Upper lobe of left lung (tissue), 6 donors: ENCODE measurements at regions not wholly inside any gene's neighbourhood (a gene's known extent, or its start where the extent isn't known, plus 50 kb on each side); places are given as distances from the start of the nearest gene placed in this dataset.

Experiments used
- ATAC-seq, 2 donors: fragments of 200-7000 bp; cut with Tn5 transposase; one replicate each; pipeline ENCODE4 v1.9.1; 2022; ENCODE audit warnings: mild to moderate bottlenecking in 2 of 2, moderate library complexity in 2 of 2; ENCODE audit not compliant: low FRiP score in 2 of 2
- DNase-seq, 2 donors: peaks; one replicate each; pipeline ENCODE4 v3.0.0-alpha.2; 2019 to 2020
- H3K27ac ChIP-seq, 4 donors: fragments of 200-600 bp; sonication (generic); one replicate each; pipeline ENCODE4 v1.5.1; 2016 to 2019
- H3K27me3 ChIP-seq, 4 donors: fragments of 200-600 bp; sonication (generic); one replicate each; pipeline ENCODE4 v1.5.1; 2017 to 2019
- H3K36me3 ChIP-seq, 4 donors: fragments of 200-600 bp; sonication (generic); one replicate each; pipeline ENCODE4 v1.5.1; 2016 to 2019
- H3K4me1 ChIP-seq, 4 donors: fragments of 200-600 bp; sonication (generic); one replicate each; pipeline ENCODE4 v1.5.1; 2018 to 2019
- H3K4me3 ChIP-seq, 4 donors: fragments of 200-600 bp; sonication (generic); one replicate each; pipeline ENCODE4 v1.5.1; 2017 to 2019; ENCODE audit warnings: mild to moderate bottlenecking in 2 of 4, moderate library complexity in 1 of 4
- H3K9me3 ChIP-seq, 4 donors: fragments of 200-600 bp; sonication (generic); one replicate each; pipeline ENCODE4 v1.5.1; 2018 to 2019
- EP300 ChIP-seq, 4 donors: sonication (generic); formaldehyde crosslinking; IDR thresholded peaks; one replicate each; pipeline ENCODE4 v1.5.1; 2017; ENCODE audit warnings: antibody characterized with exemption in 4 of 4, control low read depth in 2 of 4
- POLR2A ChIP-seq, 4 donors: fragments of 450-650 bp; IDR thresholded peaks; one replicate each; pipeline ENCODE4 v1.5.1; 2016 to 2017; ENCODE audit warnings: antibody characterized with exemption in 4 of 4, mild to moderate bottlenecking in 2 of 4
- POLR2AphosphoS5 ChIP-seq, 2 donors: sonication (generic); formaldehyde crosslinking; IDR thresholded peaks; one replicate each; pipeline ENCODE4 v1.5.1; 2017; ENCODE audit warnings: antibody characterized with exemption in 2 of 2
- WGBS, 2 donors: methylation state at CpG; one replicate each; pipeline ENCODE4 v1.1.5; 2017 to 2018; 5-methylcytosine and 5-hydroxymethylcytosine counted together
- TF ChIP-seq, protein P1 (sequence below), 6 experiments: fragments of 450-650 bp in 4 of 6; fragments of 200-600 bp in 2 of 6; sonication (generic) in 2 of 6; IDR thresholded peaks; one replicate each; pipeline ENCODE4 v1.5.1; 2016 to 2019; ENCODE audit warnings: antibody characterized with exemption in 6 of 6
- donor health status: DM: no; HTN: no; CAD: no; lungs with moderate emphysema.
- donor health status: DM: no; HTN: yes; CAD: no; lungs with severe emphysema.

DNA sequence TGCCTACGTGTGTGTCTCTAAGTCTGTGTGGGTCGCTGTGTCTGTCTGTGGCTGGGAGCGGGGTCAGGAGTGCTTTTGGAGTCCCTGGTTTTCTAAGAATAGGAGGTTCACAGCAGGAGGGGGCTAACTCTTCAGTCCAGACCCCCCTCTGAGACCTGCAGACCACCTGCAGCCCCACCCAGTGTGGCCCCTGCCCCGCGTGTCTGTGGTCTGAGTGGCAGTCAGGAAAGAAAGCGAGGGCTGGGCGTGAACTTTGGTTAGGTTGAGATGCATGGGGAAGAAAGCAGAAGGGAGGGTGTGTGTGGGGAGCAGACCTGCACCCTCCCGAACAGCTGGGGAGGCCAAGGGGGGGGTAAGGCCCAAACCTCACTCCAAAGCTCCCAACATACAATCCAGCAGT is 144.9 kb upstream of the TPM1 start:
- Histone ChIP-seq H3K9me3 (no peaks in the 10 kb centered on the region), H3K4me3 (no peak overlapping the region), H3K27me3 (no peaks in the 10 kb centered on the region), H3K36me3 (no peaks in the 10 kb centered on the region), H3K27ac (no peak overlapping the region), H3K4me1 (peaks cover 6 to 15% (median 13%) of the 10 kb centered on the region in 4 donors)
- TF ChIP-seq EP300 (IDR thresholded peaks at IDR 0.05) (no peak), POLR2A (IDR thresholded peaks at IDR 0.05) (no peak), POLR2AphosphoS5 (IDR thresholded peaks at IDR 0.05) (no peak)
- TF ChIP-seq, protein P1, sequence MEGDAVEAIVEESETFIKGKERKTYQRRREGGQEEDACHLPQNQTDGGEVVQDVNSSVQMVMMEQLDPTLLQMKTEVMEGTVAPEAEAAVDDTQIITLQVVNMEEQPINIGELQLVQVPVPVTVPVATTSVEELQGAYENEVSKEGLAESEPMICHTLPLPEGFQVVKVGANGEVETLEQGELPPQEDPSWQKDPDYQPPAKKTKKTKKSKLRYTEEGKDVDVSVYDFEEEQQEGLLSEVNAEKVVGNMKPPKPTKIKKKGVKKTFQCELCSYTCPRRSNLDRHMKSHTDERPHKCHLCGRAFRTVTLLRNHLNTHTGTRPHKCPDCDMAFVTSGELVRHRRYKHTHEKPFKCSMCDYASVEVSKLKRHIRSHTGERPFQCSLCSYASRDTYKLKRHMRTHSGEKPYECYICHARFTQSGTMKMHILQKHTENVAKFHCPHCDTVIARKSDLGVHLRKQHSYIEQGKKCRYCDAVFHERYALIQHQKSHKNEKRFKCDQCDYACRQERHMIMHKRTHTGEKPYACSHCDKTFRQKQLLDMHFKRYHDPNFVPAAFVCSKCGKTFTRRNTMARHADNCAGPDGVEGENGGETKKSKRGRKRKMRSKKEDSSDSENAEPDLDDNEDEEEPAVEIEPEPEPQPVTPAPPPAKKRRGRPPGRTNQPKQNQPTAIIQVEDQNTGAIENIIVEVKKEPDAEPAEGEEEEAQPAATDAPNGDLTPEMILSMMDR (IDR thresholded peaks at IDR 0.05) = no peak
- no peak for DNase-seq
- 86 to 87% methylated on average over 8 of the region's 8 CpGs for WGBS, 2 donors
- ATAC-seq = no peak

DNA sequence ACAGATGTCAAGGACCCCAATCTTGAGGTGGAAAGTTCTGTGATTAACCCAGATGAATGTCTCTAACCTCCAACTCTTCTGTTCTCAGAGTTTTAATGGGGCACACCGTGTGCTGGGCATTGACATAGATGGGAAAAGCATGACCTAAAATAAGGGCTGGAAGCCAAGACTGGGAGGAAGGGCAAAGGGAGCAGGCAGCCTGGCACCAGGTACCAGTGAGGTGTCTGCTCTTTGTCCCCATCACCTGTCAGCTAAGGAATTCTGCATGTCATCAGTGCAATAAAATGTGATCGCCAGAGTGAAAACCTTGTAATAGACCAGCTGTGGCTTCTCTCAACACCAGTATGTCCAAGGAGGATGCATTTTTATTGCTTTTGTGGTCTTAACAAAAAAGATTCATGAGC is 143.5 kb upstream of the TPM1 start:
- Histone ChIP-seq H3K27ac (no peak overlapping the region), H3K4me1 (peaks cover 6 to 15% (median 13%) of the 10 kb centered on the region in 4 donors), H3K4me3 (no peak overlapping the region), H3K27me3 (no peaks in the 10 kb centered on the region), H3K9me3 (no peaks in the 10 kb centered on the region), H3K36me3 (no peaks in the 10 kb centered on the region)
- 58 to 60% methylated on average over 2 of the region's 2 CpGs for WGBS, 2 donors
- TF ChIP-seq POLR2A (IDR thresholded peaks at IDR 0.05) = no peak
- TF ChIP-seq EP300 (IDR thresholded peaks at IDR 0.05) = no peak
- TF ChIP-seq, protein P1 (IDR thresholded peaks at IDR 0.05) = no peak
- no peak for TF ChIP-seq POLR2AphosphoS5 (IDR thresholded peaks at IDR 0.05)
- DNase-seq = no peak
- ATAC-seq = no peak

DNA sequence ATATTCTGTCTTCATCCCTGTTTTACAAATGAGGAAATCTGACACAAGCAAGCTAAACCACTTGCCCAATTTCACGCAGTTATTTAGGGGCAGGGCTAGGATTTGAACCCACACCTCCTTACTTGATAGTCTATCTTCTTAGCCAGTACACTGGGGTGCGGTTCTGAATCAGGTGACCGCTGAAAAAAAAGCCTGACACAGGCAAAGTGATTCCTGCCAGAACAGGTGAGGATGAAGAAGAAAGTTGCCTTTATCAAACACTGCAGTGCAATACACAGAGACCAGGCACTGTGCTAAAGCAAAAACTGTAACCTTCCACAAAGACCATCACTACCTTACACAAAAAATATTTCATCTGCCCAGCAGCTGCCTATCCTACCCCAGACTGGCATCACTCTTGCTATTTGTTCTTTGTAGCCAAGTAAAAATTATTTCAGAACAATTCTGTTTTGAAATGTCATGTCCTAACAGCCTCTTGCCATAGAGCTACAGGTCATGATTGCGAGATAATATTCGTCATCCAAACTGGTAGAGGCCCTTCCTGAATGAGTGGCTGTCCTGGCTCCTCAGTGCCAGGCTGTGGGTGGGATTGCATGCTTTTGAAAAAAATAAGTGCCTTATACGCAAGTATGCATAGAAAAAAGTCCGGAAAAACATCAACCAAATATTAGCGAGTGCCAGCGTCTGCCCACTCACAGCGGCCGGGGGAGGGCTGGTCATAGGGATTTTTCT is 142.3 kb upstream of the TPM1 start:
- TF ChIP-seq POLR2A (IDR thresholded peaks at IDR 0.05) (no peak), POLR2AphosphoS5 (IDR thresholded peaks at IDR 0.05) (no peak), EP300 (IDR thresholded peaks at IDR 0.05) (no peak)
- TF ChIP-seq, protein P1 (IDR thresholded peaks at IDR 0.05) = no peak
- Histone ChIP-seq H3K27me3 (no peaks in the 10 kb centered on the region), H3K9me3 (no peaks in the 10 kb centered on the region), H3K27ac (no peak overlapping the region), H3K4me1 (peaks cover 6 to 15% (median 13%) of the 10 kb centered on the region in 4 donors), H3K4me3 (no peak overlapping the region), H3K36me3 (no peaks in the 10 kb centered on the region)
- ATAC-seq = no peak
- DNase-seq = no peak
- 71 to 80% methylated on average over 11 of the region's 11 CpGs for WGBS, 2 donors

DNA sequence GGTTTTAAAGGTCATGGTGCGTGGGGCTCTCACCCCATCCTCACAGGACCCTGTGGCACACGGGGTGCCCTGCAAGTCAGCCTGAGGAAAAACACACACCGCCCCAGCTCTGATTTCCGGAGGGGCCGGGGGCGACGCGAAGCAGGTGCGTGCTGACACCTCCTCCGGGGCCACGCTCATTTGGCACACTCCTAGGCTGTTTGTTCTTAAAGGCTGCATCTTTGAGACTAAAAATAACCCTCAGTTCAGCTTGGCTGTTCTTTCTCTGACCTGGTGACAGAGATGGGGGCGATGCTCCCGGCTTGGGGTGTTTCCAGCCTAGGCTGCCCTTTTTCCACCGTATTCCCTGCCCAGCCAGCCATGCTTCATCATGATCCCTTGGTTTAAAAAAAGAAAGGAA is 141.5 kb upstream of the TPM1 start:
- 89 to 93% methylated on average over 14 of the region's 14 CpGs for WGBS, 2 donors
- DNase-seq (no peak), ATAC-seq (no peak)
- Histone ChIP-seq H3K9me3 (no peaks in the 10 kb centered on the region), H3K36me3 (no peaks in the 10 kb centered on the region), H3K4me3 (no peak overlapping the region), H3K4me1 (peaks cover 6 to 13% (median 11%) of the 10 kb centered on the region in 4 donors), H3K27ac (no peak overlapping the region), H3K27me3 (no peaks in the 10 kb centered on the region)
- TF ChIP-seq, protein P1 (IDR thresholded peaks at IDR 0.05) = no peak
- TF ChIP-seq POLR2AphosphoS5 (IDR thresholded peaks at IDR 0.05) (no peak), EP300 (IDR thresholded peaks at IDR 0.05) (no peak), POLR2A (IDR thresholded peaks at IDR 0.05) (no peak)
